OCI-LY7 (cell line): ENCODE measurements at regions not wholly inside any gene's neighbourhood (a gene's known extent, or its start where the extent isn't known, plus 50 kb on each side); places are given as distances from the start of the nearest gene placed in this dataset.

Source experiments
- CTCF ChIP-seq: fragments of 200-600 bp; sonication (generic); conservative IDR thresholded peaks from 2 replicates; pipeline ENCODE4 v1.5.1; 2014; ENCODE audit warnings: mild to moderate bottlenecking, antibody characterized with exemption, low read length, moderate library complexity, mixed read lengths
- EZH2phosphoT487 ChIP-seq: fragments of 200-600 bp; sonication (generic); IDR thresholded peaks from 2 replicates; pipeline ENCODE4 v1.6.1; 2018; ENCODE audit warnings: low read depth, borderline replicate concordance, mild to moderate bottlenecking, mixed run types, antibody characterized with exemption, low read length, moderate library complexity, mixed read lengths

- TF ChIP-seq CTCF (no peak), EZH2phosphoT487 (no peak)
Observed at GRCh38 chr9:100720922-100721321, 143.0 kb downstream of the CAVIN4 start.
